Liver (tissue), 8 donors: ENCODE measurements at regions not wholly inside any gene's neighbourhood (a gene's known extent, or its start where the extent isn't known, plus 50 kb on each side); places are given as distances from the start of the nearest gene placed in this dataset.

Source experiments
- DNase-seq: peaks from one replicate; pipeline ENCODE4 v3.0.0-alpha.2; 2017; ENCODE audit warnings: low spot score
- H3K27ac ChIP-seq, 2 donors: one replicate each; pipeline ENCODE4 v1.7.0; 2013; ENCODE audit warnings: inconsistent platforms in 2 of 2, low read length in 2 of 2, control low read depth in 1 of 2, low read depth in 1 of 2, mild to moderate bottlenecking in 1 of 2
- H3K27me3 ChIP-seq, 4 donors: one replicate each; pipeline versions ENCODE4 v1.6.1 to v1.7.0; 2013; ENCODE audit warnings: low read length in 3 of 4, inconsistent platforms in 1 of 4, mild to moderate bottlenecking in 1 of 4, moderate library complexity in 1 of 4; ENCODE audit not compliant: control insufficient read depth in 4 of 4, insufficient read depth in 4 of 4
- H3K36me3 ChIP-seq, 4 donors: one replicate each; pipeline versions ENCODE4 v1.6.1 to v1.7.0; 2013; ENCODE audit warnings: low read length in 3 of 4, mild to moderate bottlenecking in 3 of 4, low read depth in 1 of 4, moderate library complexity in 1 of 4; ENCODE audit not compliant: control insufficient read depth in 4 of 4, insufficient read depth in 3 of 4
- H3K4me1 ChIP-seq, 4 donors: one replicate each; pipeline versions ENCODE4 v1.6.1 to v1.7.0; 2013; ENCODE audit warnings: low read length in 3 of 4, mild to moderate bottlenecking in 3 of 4, moderate library complexity in 1 of 4; ENCODE audit not compliant: control insufficient read depth in 4 of 4, insufficient read depth in 4 of 4
- H3K4me3 ChIP-seq, 3 donors: one replicate each; pipeline versions ENCODE4 v1.6.1 to v1.7.0; 2013; ENCODE audit warnings: low read length in 3 of 3, control low read depth in 1 of 3, low read depth in 1 of 3, mild to moderate bottlenecking in 1 of 3
- H3K9ac ChIP-seq, 2 donors: one replicate each; pipeline ENCODE4 v1.7.0; 2013; ENCODE audit warnings: low read length in 2 of 2, mild to moderate bottlenecking in 2 of 2, moderate library complexity in 2 of 2, control low read depth in 1 of 2, low read depth in 1 of 2
- H3K9me3 ChIP-seq, 4 donors: one replicate each; pipeline versions ENCODE4 v1.6.1 to v1.7.0; 2013; ENCODE audit warnings: low read length in 3 of 4; ENCODE audit not compliant: control insufficient read depth in 4 of 4
- FOXA1 ChIP-seq: IDR thresholded peaks from 2 replicates; pipeline ENCODE4 v1.6.1; 2016; ENCODE audit warnings: antibody characterized with exemption
- FOXA2 ChIP-seq: IDR thresholded peaks from 2 replicates; pipeline ENCODE4 v1.6.1; 2016; ENCODE audit warnings: antibody characterized with exemption
- GABPA ChIP-seq, 2 donors: IDR thresholded peaks in 1 of 2; conservative IDR thresholded peaks in 1 of 2; 2 replicates each; pipeline ENCODE4 v1.6.1; 2016; ENCODE audit warnings: antibody characterized with exemption in 2 of 2, mild to moderate bottlenecking in 1 of 2, moderate library complexity in 1 of 2
- HNF4A ChIP-seq, 2 donors: conservative IDR thresholded peaks; 2 replicates each; pipeline ENCODE4 v1.6.1; 2016; ENCODE audit warnings: antibody characterized with exemption in 2 of 2, mild to moderate bottlenecking in 2 of 2
- HNF4G ChIP-seq: IDR thresholded peaks from 2 replicates; pipeline ENCODE4 v1.6.1; 2016; ENCODE audit warnings: antibody characterized with exemption
- JUND ChIP-seq, 2 donors: IDR thresholded peaks; 2 replicates each; pipeline ENCODE4 v1.6.1; 2016; ENCODE audit warnings: antibody characterized with exemption in 2 of 2
- NR2F2 ChIP-seq: IDR thresholded peaks from 2 replicates; pipeline ENCODE4 v1.6.1; 2016; ENCODE audit warnings: antibody characterized with exemption
- RAD21 ChIP-seq, 2 donors: IDR thresholded peaks; 2 replicates each; pipeline ENCODE4 v1.6.1; 2016; ENCODE audit warnings: antibody characterized with exemption in 2 of 2, mild to moderate bottlenecking in 2 of 2
- RXRA ChIP-seq, 2 donors: IDR thresholded peaks; 2 replicates each; pipeline ENCODE4 v1.6.1; 2017 to 2018; ENCODE audit warnings: antibody characterized with exemption in 2 of 2, mild to moderate bottlenecking in 1 of 2
- SP1 ChIP-seq: IDR thresholded peaks from 2 replicates; pipeline ENCODE4 v1.6.1; 2018; ENCODE audit warnings: antibody characterized with exemption, mild to moderate bottlenecking
- TAF1 ChIP-seq: conservative IDR thresholded peaks from 2 replicates; pipeline ENCODE4 v1.6.1; 2016; ENCODE audit warnings: antibody characterized with exemption, mild to moderate bottlenecking
- WGBS: extraction: QIAGEN DNeasy Blood & Tissue Kit; methylation state at CpG from one replicate; pipeline ENCODE4 v1.1.7; 2013; 5-methylcytosine and 5-hydroxymethylcytosine counted together
- TF ChIP-seq, protein P1 (sequence below): IDR thresholded peaks from 2 replicates; pipeline ENCODE4 v1.6.1; 2016; ENCODE audit warnings: antibody characterized with exemption, mild to moderate bottlenecking
- TF ChIP-seq, protein P2 (sequence below): IDR thresholded peaks from 2 replicates; pipeline ENCODE4 v1.6.1; 2016; ENCODE audit warnings: antibody characterized with exemption
- TF ChIP-seq, protein P3 (sequence below): fragments of 150-350 bp; IDR thresholded peaks from 2 replicates; pipeline ENCODE4 v1.5.1; 2017; ENCODE audit warnings: improper control_type of control experiment, low read depth, low read length; ENCODE audit not compliant: missing input control
- donor health status: healthy.
- donor health status: healthy.
- donor health status: healthy.
- donor health status: healthy.
- donor health status: healthy.

DNA sequence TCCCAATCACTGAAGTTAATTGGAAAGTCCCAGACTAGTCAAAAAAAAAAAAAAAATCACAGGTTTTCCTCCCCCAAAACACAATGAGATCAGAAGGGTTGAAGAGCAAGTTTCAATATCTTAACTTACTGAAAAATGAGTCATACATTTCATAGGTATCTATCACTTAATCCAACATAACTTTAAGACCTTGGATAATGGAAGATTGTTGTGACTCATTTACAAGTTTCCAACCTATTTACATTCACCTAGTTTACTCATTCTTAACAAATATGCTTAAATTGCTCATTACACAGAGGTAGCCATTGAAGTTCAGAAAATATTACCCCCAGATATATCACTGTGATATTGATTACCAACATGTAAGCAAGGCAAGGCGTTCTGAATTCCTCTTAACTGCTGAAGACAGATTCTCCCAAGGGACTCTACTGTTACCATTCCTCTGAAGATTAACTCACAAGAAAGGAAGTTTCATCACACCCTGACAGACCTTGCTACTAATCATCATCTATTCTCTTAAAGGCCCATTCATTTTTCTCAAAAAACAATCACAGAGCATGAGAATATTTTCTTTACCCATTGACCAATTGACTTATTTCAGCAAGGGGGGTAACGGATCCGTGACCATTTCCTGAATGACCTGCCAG, 563.8 kb downstream of the TLE1 start:
- no peak for DNase-seq
- Histone ChIP-seq H3K9me3 (no peaks in the 10 kb centered on the region), H3K36me3 (no peaks in the 10 kb centered on the region), H3K27me3 (no peaks in the 10 kb centered on the region), H3K4me3 (no peak overlapping the region), H3K4me1 (no peaks in the 10 kb centered on the region), H3K9ac (no peak overlapping the region), H3K27ac (no peak overlapping the region)
- TF ChIP-seq JUND (IDR thresholded peaks at IDR 0.05) (no peak), NR2F2 (no peak), RXRA (IDR thresholded peaks at IDR 0.05) (no peak), GABPA (IDR thresholded peaks at IDR 0.05 in 1 of 2, conservative IDR thresholded peaks at IDR 0.05 in 1 of 2) (no peak), RAD21 (IDR thresholded peaks at IDR 0.05) (no peak), SP1 (no peak), TAF1 (no peak), HNF4A (conservative IDR thresholded peaks at IDR 0.05) (no peak), FOXA2 (no peak), FOXA1 (no peak)
- TF ChIP-seq, protein P1, sequence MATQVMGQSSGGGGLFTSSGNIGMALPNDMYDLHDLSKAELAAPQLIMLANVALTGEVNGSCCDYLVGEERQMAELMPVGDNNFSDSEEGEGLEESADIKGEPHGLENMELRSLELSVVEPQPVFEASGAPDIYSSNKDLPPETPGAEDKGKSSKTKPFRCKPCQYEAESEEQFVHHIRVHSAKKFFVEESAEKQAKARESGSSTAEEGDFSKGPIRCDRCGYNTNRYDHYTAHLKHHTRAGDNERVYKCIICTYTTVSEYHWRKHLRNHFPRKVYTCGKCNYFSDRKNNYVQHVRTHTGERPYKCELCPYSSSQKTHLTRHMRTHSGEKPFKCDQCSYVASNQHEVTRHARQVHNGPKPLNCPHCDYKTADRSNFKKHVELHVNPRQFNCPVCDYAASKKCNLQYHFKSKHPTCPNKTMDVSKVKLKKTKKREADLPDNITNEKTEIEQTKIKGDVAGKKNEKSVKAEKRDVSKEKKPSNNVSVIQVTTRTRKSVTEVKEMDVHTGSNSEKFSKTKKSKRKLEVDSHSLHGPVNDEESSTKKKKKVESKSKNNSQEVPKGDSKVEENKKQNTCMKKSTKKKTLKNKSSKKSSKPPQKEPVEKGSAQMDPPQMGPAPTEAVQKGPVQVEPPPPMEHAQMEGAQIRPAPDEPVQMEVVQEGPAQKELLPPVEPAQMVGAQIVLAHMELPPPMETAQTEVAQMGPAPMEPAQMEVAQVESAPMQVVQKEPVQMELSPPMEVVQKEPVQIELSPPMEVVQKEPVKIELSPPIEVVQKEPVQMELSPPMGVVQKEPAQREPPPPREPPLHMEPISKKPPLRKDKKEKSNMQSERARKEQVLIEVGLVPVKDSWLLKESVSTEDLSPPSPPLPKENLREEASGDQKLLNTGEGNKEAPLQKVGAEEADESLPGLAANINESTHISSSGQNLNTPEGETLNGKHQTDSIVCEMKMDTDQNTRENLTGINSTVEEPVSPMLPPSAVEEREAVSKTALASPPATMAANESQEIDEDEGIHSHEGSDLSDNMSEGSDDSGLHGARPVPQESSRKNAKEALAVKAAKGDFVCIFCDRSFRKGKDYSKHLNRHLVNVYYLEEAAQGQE, result no peak
- WGBS, result 52% methylated on average over 3 of the region's 3 CpGs

DNA sequence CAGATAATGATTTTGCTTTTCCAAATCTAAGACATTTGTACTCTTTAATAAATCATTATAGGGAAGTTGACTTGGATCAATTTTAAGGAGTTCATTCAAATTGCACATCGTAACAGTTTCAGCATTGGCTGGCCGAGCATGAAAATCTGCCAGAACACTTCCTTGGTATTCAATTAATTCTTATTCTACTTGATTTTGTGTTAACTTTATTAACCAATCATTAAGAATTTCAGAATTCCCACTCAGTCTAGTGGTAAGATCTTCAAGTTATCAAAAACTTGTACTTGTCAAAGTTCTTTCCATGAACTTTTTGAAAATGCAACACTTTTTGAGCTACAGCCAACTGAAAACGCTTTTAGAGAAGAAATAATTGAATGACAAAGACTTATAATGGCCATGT, 565.8 kb downstream of the TLE1 start:
- 73% methylated on average over 3 of the region's 3 CpGs for WGBS
- Histone ChIP-seq H3K27me3 (no peaks in the 10 kb centered on the region), H3K4me3 (no peak overlapping the region), H3K27ac (no peak overlapping the region), H3K36me3 (no peaks in the 10 kb centered on the region), H3K9me3 (no peaks in the 10 kb centered on the region), H3K9ac (no peak overlapping the region), H3K4me1 (no peaks in the 10 kb centered on the region)
- DNase-seq, result no peak
- TF ChIP-seq HNF4A (conservative IDR thresholded peaks at IDR 0.05), result no peak
- no peak for TF ChIP-seq GABPA (IDR thresholded peaks at IDR 0.05 in 1 of 2, conservative IDR thresholded peaks at IDR 0.05 in 1 of 2)
- TF ChIP-seq, protein P2, sequence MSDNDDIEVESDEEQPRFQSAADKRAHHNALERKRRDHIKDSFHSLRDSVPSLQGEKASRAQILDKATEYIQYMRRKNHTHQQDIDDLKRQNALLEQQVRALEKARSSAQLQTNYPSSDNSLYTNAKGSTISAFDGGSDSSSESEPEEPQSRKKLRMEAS, result no peak
- TF ChIP-seq, protein P3, sequence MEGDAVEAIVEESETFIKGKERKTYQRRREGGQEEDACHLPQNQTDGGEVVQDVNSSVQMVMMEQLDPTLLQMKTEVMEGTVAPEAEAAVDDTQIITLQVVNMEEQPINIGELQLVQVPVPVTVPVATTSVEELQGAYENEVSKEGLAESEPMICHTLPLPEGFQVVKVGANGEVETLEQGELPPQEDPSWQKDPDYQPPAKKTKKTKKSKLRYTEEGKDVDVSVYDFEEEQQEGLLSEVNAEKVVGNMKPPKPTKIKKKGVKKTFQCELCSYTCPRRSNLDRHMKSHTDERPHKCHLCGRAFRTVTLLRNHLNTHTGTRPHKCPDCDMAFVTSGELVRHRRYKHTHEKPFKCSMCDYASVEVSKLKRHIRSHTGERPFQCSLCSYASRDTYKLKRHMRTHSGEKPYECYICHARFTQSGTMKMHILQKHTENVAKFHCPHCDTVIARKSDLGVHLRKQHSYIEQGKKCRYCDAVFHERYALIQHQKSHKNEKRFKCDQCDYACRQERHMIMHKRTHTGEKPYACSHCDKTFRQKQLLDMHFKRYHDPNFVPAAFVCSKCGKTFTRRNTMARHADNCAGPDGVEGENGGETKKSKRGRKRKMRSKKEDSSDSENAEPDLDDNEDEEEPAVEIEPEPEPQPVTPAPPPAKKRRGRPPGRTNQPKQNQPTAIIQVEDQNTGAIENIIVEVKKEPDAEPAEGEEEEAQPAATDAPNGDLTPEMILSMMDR, result no peak
- no peak for TF ChIP-seq HNF4G
